ENCODE measurements at regions not wholly inside any gene's neighbourhood (a gene's known extent, or its start where the extent isn't known, plus 50 kb on each side); places are given as distances from the start of the nearest gene placed in this dataset.
A peak's percentile ranks its signal among the peaks of the same experiment; 100 is the strongest.

- TF ChIP-seq ARID3A (IDR thresholded peaks at IDR 0.05; ENCODE audit: borderline replicate concordance, low read depth, low read length) (no peak), SOX6 (IDR thresholded peaks at IDR 0.05) (0 out of 2 replicates have a peak, but pooled peaks have one; percentile 18), PHF8 (IDR thresholded peaks at IDR 0.05; ENCODE audit: borderline replicate concordance, low read length) (no peak), ZFPM2 (CRISPR knock-in tag; IDR thresholded peaks at IDR 0.05) (no peak), PBX2 (CRISPR knock-in tag; IDR thresholded peaks at IDR 0.05; ENCODE audit: low read depth) (no peak), PBX2 (tag; conservative IDR thresholded peaks at IDR 0.05; ENCODE audit: low read depth) (peak; percentile 56), ZNF239 (CRISPR knock-in tag; IDR thresholded peaks at IDR 0.05) (no peak), EP300 (IDR thresholded peaks at IDR 0.05; ENCODE audit: low read length) (no peak), EZH2 (IDR thresholded peaks at IDR 0.05; ENCODE audit: borderline replicate concordance, low read depth, low read length) (no peak), THRAP3 (IDR thresholded peaks at IDR 0.05; ENCODE audit: borderline replicate concordance) (no peak), TEAD2 (tag; IDR thresholded peaks at IDR 0.05) (no peak), FOXA1 (IDR thresholded peaks at IDR 0.05; ENCODE audit: borderline replicate concordance) (no peak), ZNF644 (tag; IDR thresholded peaks at IDR 0.05; ENCODE audit: low read depth) (no peak), ZNF354B (CRISPR knock-in tag; IDR thresholded peaks at IDR 0.05) (no peak), RCOR1 (IDR thresholded peaks at IDR 0.05; ENCODE audit: borderline replicate concordance in 1 of 2, low read depth in 2 of 2, low read length in 2 of 2) (no peak), HCFC1 (IDR thresholded peaks at IDR 0.05; ENCODE audit: low read depth, low read length) (no peak), HSF4 (CRISPR knock-in tag; IDR thresholded peaks at IDR 0.05; ENCODE audit: borderline replicate concordance) (no peak), PYGO2 (tag; IDR thresholded peaks at IDR 0.05) (no peak)
Observed at GRCh38 chrX:124736553-124737270, 390.3 kb downstream of the SH2D1A start (continued).

All from K562 (cell line).